ENCODE measurements at regions not wholly inside any gene's neighbourhood (a gene's known extent, or its start where the extent isn't known, plus 50 kb on each side); places are given as distances from the start of the nearest gene placed in this dataset.

DNA sequence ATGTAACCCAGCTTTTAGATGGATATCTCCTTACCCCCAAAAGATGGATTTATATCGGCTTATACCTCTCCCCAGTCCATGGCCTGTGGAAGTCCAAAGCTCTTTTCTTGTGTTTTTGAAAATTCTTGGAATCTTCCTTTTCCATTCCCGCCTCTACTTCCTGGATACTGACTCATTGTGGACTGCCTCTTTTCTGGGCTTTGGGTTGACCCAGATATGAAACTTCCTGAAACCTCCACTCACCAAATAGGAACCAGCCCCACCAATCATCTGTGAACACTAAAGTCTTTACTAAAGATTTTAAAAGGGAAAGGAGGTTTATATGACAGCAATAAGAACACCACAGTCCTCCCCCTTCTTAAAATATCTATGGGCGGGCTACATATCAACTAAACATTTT is 163.4 kb upstream of the SYN3 start:
- no peak for DNase-seq (ENCODE audit: low read depth)
- H3K4me3 ChIP-seq (ENCODE audit: low read depth, low read length), result no peak overlapping the region
- no peak for TF ChIP-seq CTCF (IDR thresholded peaks at IDR 0.05; ENCODE audit: control insufficient read depth, extremely low read depth, insufficient read depth)

GRCh38 chr22:33220476-33221080 is 162.4 kb upstream of the SYN3 start:
- TF ChIP-seq CTCF (IDR thresholded peaks at IDR 0.05; ENCODE audit: control insufficient read depth, extremely low read depth, insufficient read depth), result no peak
- no peak for DNase-seq (ENCODE audit: low read depth)
- no peak overlapping the region for H3K4me3 ChIP-seq (ENCODE audit: low read depth, low read length)

GRCh38 chr22:33219648-33220384 is 161.6 kb upstream of the SYN3 start:
- no peak for TF ChIP-seq CTCF (IDR thresholded peaks at IDR 0.05; ENCODE audit: control insufficient read depth, extremely low read depth, insufficient read depth)
- no peak for DNase-seq (ENCODE audit: low read depth)
- no peak overlapping the region for H3K4me3 ChIP-seq (ENCODE audit: low read depth, low read length)

GRCh38 chr22:33213383-33214075 is 155.3 kb upstream of the SYN3 start:
- H3K4me3 ChIP-seq (ENCODE audit: low read depth, low read length), result no peak overlapping the region
- no peak for DNase-seq (ENCODE audit: low read depth)
- TF ChIP-seq CTCF (IDR thresholded peaks at IDR 0.05; ENCODE audit: control insufficient read depth, extremely low read depth, insufficient read depth), result no peak

DNA sequence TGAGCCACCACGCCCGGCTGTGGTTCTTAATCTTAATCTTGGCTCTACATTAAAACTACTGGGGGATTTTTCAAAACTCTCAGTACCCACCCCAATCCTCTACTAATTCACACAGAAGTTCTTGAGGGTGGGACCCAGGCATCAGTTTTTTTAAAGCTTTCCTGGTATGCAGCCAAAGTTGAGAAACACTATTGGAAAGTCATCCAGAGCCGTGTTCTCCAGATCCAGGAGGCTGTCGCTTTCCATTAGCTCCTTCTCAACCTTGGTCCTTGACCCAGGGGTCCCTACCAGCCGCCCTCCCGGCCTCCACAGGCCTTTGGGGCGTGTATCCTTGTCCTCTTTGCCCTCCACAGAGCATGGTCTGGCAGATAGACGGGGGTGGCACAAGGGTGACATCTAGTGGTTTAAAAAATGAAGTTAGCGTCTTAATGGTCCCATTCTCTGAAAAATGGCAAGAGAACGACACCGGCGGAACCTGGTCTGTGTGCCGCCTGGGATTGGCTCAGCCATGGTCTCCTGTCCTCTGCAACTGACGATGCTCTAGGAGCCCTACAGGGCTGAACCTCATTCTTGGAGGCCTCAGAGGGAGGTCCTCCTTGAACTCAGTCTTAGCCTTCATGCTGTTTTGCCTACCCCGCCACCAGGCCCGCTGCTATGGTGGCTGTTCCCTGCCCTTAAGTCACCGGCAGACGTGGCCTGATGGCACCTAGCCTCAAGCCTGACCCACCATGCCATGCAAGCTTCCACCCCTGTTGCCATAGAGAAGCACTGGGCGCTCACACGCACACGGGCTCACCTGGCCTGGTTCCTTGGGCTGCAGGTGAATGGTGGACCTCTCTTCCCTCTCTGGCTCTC is 152.0 kb upstream of the SYN3 start:
- TF ChIP-seq CTCF (IDR thresholded peaks at IDR 0.05; ENCODE audit: control insufficient read depth, extremely low read depth, insufficient read depth), result peak; percentile 64
- H3K4me3 ChIP-seq (ENCODE audit: low read depth, low read length), result no peak overlapping the region
- DNase-seq (ENCODE audit: low read depth), result peak; percentile 8

- H3K4me3 ChIP-seq (ENCODE audit: low read depth, low read length), result no peak overlapping the region
- no peak for DNase-seq (ENCODE audit: low read depth)
- TF ChIP-seq CTCF (IDR thresholded peaks at IDR 0.05; ENCODE audit: control insufficient read depth, extremely low read depth, insufficient read depth), result no peak
These were observed 146.2 kb upstream of the SYN3 start for GRCh38 chr22:33204408-33204807.

Data from LNCaP clone FGC (cell line).